Right atrium auricular region (tissue), 2 donors: ENCODE measurements at regions not wholly inside any gene's neighbourhood (a gene's known extent, or its start where the extent isn't known, plus 50 kb on each side); places are given as distances from the start of the nearest gene placed in this dataset.
"Not testable (repeated sequence)": the region's sequence is repeated elsewhere in the genome, so short reads cannot be mapped to it uniquely, and the experiment has no call there.

ENCODE experiments used
- DNase-seq: peaks from one replicate; pipeline ENCODE4 v3.0.0-alpha.2; 2019; ENCODE audit warnings: low spot score
- H3K27ac ChIP-seq, 2 donors: fragments of 200-600 bp; sonication (generic); 1 replicate in 1 of 2; 2 replicates in 1 of 2; pipeline ENCODE4 v1.5.1; 2016 to 2019
- H3K27me3 ChIP-seq, 2 donors: fragments of 200-600 bp; sonication (generic); one replicate each; pipeline versions ENCODE4 v1.5.1 to v1.6.0; 2017 to 2019
- H3K36me3 ChIP-seq: fragments of 200-600 bp; sonication (generic); one replicate; pipeline ENCODE4 v1.5.1; 2016
- H3K4me1 ChIP-seq, 2 donors: fragments of 200-600 bp; sonication (generic); one replicate each; pipeline versions ENCODE4 v1.5.1 to v1.6.0; 2017 to 2019
- H3K4me3 ChIP-seq, 2 donors: fragments of 200-600 bp; sonication (generic); 1 replicate in 1 of 2; 2 replicates in 1 of 2; pipeline ENCODE4 v1.5.1; 2017 to 2019; ENCODE audit warnings: mild to moderate bottlenecking in 1 of 2, moderate library complexity in 1 of 2
- H3K9me3 ChIP-seq, 2 donors: fragments of 200-600 bp; sonication (generic); one replicate each; pipeline ENCODE4 v1.5.1; 2019
- CTCF ChIP-seq, 2 donors: fragments of 200-600 bp; sonication (generic); IDR thresholded peaks; one replicate each; pipeline ENCODE4 v1.5.1; 2019; ENCODE audit warnings: antibody characterized with exemption in 2 of 2

DNA sequence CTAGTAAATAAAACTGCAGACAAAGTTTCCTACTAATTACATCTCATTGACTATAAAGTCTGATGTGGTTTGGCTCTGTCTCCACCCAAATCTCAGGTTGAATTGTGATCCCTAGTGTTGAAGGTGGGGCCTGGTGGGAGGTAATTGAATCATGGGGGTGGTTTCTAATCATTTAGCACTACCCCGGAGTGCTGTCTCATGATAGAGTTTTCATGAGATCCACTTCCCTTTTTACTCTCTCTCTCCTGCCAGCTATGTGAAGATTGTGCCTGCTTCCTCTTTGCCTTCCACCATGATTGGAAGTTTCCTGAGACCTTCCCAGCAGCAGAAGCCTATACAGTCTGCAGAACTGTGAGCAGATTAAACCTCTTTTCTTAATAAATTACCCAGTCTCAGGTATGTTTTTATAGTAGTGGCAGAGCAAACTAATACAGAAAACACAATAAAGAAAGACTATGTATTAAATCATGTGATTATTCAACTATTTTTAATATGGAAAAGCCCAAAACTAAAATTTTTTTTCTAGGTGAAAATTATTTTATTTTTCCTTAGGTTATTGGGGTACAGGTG is 232.1 kb downstream of the FZD1 start:
- no peak for TF ChIP-seq CTCF (IDR thresholded peaks at IDR 0.05)
- H3K9me3 ChIP-seq: peaks cover 0 to 9% of the 10 kb centered on the region in 2 donors
- H3K36me3 ChIP-seq: no peaks in the 10 kb centered on the region
- H3K4me3 ChIP-seq: no peak overlapping the region
- no peak for DNase-seq
- no peaks in the 10 kb centered on the region for H3K4me1 ChIP-seq
- no peaks in the 10 kb centered on the region for H3K27me3 ChIP-seq
- no peak overlapping the region for H3K27ac ChIP-seq

- not testable (repeated sequence) for DNase-seq, H3K4me1 ChIP-seq, H3K36me3 ChIP-seq, H3K9me3 ChIP-seq, H3K4me3 ChIP-seq, H3K27ac ChIP-seq, H3K27me3 ChIP-seq
These were observed 233.0 kb downstream of the FZD1 start for GRCh38 chr7:91497277-91497676.

DNA sequence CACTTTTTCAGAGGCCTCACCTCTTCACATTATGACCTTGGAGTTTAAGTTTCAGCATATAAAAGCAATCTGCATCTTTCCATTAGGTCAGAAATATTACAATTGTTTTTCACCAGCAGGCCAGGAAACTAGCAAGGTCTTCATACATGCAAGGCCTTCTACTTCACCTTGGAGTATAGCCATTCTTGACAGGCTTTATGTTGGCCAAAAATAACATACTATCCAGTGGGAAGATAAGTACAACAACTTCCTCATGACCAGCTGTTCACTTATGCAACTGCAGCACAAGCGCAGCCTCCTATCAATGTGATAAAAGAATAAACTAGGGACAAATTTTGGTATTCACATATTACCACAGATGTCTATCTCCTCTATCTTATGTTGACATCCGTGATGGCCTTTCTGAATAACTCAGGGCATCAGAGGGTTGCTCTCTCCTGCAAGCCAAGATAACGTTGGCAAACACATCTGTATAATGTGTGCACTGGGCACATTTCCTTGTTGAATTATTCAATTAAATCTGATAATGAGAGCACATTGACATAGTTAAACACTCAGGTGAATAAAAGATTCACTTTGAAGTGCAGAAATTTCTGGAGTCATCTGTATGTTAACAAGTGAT is 239.8 kb downstream of the FZD1 start:
- no peak for TF ChIP-seq CTCF (IDR thresholded peaks at IDR 0.05)
- Histone ChIP-seq H3K36me3 (no peaks in the 10 kb centered on the region), H3K27ac (no peak overlapping the region), H3K27me3 (no peaks in the 10 kb centered on the region), H3K9me3 (no peaks in the 10 kb centered on the region), H3K4me3 (no peak overlapping the region), H3K4me1 (peaks cover 0 to 8% of the 10 kb centered on the region in 2 donors)
- DNase-seq: no peak

DNA sequence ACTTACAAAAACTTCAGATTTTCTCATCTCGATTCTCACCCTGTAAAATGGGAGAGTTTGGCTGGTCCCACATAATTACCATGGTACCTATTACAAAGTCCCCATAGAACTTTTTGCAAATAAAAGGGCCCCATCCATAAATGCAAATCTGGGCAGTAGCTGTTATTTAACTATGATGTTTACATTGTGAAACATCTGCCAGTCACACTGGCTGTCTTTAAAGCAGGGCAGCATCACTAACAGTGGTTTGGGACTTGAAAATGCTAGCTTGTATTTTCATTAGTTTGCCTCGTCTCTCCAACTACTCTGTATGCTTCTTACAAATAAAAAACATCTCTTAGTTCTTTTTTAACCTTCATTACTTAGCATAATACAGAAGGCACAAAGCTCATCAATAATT is 240.7 kb downstream of the FZD1 start:
- no peak for DNase-seq
- H3K4me1 ChIP-seq: peaks cover 0 to 8% of the 10 kb centered on the region in 2 donors
- no peaks in the 10 kb centered on the region for H3K36me3 ChIP-seq
- TF ChIP-seq CTCF (IDR thresholded peaks at IDR 0.05): no peak
- no peaks in the 10 kb centered on the region for H3K27me3 ChIP-seq
- H3K4me3 ChIP-seq: no peak overlapping the region
- H3K9me3 ChIP-seq: no peaks in the 10 kb centered on the region
- H3K27ac ChIP-seq: no peak overlapping the region

GRCh38 chr7:91506966-91507365 is 242.7 kb downstream of the FZD1 start:
- not testable (repeated sequence) for H3K27me3 ChIP-seq, DNase-seq, H3K36me3 ChIP-seq, H3K27ac ChIP-seq, H3K4me3 ChIP-seq, H3K9me3 ChIP-seq, H3K4me1 ChIP-seq

GRCh38 chr7:91511861-91512260 is 247.6 kb downstream of the FZD1 start:
- DNase-seq, H3K4me1 ChIP-seq, H3K4me3 ChIP-seq: not testable (repeated sequence)

DNA sequence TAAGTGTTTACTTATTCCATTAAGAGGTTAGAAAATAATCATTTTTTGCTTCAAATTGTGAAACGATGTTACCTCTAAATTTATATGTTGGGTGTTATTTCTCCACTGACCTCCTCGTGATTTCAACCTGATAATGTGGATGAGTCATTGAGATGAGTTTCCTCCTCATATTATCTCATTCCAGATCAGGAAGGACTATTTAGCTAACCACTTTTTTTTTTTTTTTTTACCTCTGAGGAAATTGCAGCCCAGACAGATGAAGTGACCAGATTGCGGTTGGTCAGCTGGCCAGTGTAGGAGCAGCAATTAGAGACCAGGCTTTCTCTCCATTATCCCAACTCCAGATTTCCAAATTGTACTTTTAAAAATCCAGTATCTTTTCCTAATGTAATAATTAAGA is 248.7 kb downstream of the FZD1 start:
- Histone ChIP-seq H3K27me3 (no peaks in the 10 kb centered on the region), H3K27ac (no peak overlapping the region), H3K9me3 (no peaks in the 10 kb centered on the region), H3K36me3 (no peaks in the 10 kb centered on the region), H3K4me1 (no peaks in the 10 kb centered on the region), H3K4me3 (no peak overlapping the region)
- DNase-seq: no peak
- no peak for TF ChIP-seq CTCF (IDR thresholded peaks at IDR 0.05)

More at GRCh38 chr7:91511861-91512260, 247.6 kb downstream of the FZD1 start:
- not testable (repeated sequence) for H3K27ac ChIP-seq, H3K9me3 ChIP-seq, H3K27me3 ChIP-seq, H3K36me3 ChIP-seq
